Islet of Langerhans (tissue), 1 donor: ENCODE measurements at regions not wholly inside any gene's neighbourhood (a gene's known extent, or its start where the extent isn't known, plus 50 kb on each side); places are given as distances from the start of the nearest gene placed in this dataset.

Source experiments
- FAIRE-seq: peaks from one replicate; lab custom pipeline; 2011; peaks lifted over from hg19 to GRCh38; lab: Jason Lieb, UNC

- no peak for FAIRE-seq
These were observed 208.4 kb downstream of the C12orf75 start for GRCh38 chr12:105538880-105539279.

- FAIRE-seq = no peak
These were observed 209.2 kb downstream of the C12orf75 start for GRCh38 chr12:105539735-105540134.

- no peak for FAIRE-seq
These were observed 217.3 kb downstream of the C12orf75 start for GRCh38 chr12:105547786-105548185.

- FAIRE-seq = no peak
These were observed 218.1 kb downstream of the C12orf75 start for GRCh38 chr12:105548626-105549025.

GRCh38 chr12:105552056-105552455, 221.6 kb downstream of the C12orf75 start:
- no peak for FAIRE-seq

DNA sequence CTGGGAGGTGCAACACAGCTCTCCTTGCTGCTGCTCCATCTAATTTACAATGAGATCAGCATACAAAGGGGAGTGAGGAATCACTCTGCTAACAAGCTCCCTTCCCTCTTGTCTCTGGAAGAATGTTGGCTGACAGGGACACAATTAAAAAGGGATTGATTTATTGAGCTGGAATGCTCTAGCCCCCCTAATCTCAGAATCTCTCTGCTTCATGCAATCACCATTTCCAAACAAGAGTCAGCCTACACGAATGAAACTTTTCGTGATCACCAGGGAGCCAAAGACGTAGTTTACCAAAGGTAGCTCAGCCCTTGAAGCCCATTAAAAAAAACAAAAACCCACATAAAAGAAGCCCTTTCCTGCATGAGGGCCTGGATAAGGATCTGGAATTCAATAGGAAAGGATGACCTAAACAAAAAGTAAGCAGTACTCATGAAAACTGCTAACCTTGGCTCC, 223.8 kb downstream of the C12orf75 start:
- no peak for FAIRE-seq

GRCh38 chr12:105554856-105555255, 224.4 kb downstream of the C12orf75 start:
- no peak for FAIRE-seq

GRCh38 chr12:105555556-105556295, 225.2 kb downstream of the C12orf75 start:
- FAIRE-seq = no peak

- no peak for FAIRE-seq
These were observed 228.8 kb downstream of the C12orf75 start for GRCh38 chr12:105559310-105559709.

- no peak for FAIRE-seq
These were observed 231.2 kb downstream of the C12orf75 start for GRCh38 chr12:105561546-105562198.

DNA sequence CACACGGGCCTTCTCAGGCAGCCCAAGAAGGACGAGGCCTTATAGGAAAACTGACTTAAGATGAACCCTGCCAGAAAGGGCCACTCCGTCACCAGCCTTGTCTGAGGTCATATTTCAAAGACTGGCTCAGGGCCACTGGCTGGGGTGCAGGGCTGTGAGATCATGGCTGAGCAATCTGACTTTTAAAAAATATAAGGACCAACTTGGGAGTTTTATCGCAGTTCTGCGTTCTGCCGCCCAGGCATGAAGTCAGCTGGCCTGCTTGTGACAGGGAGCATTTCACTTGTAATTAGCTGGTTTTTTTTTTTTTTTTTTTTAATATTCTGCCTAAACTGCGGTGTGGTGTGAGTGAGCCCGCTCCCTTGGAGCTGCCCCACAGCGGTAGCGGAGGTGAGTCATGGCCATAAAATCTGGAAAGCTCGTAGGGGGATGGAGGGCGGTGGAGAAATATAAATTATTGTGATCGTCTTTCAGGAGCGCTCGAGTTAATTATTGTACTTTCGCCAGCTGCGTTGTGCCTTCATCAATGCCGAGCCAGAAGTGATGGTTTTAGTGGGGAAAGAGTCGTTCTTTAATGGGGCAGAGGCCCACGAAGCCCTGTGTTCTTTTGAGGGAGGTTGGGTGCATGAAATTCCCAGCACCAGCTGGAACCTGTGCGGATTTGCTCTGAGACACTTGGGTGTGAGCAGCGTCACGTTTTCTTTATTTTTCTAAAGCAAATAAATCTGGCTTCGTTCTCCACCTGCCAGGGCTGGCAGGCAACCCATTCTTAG, 231.9 kb downstream of the C12orf75 start:
- FAIRE-seq = no peak

DNA sequence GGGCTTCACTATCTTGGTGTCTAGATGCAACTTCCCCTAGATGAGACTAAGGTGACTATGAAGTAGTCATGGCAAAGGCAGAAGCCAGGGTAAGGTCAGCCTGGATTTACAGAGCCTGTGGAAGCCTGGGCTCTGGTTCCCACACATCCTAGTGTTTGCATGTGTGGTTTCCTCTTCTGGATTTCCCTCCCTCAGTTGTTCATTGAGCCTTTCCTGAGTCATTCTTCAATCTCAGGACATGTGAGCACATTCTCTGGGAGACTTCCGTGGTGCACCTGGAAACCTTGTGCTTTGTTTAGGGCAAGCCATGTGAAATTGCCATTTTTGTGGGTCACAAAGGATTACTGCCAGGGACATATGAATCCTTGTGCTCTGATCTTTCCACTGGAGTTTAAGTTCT, 236.6 kb downstream of the C12orf75 start:
- no peak for FAIRE-seq

DNA sequence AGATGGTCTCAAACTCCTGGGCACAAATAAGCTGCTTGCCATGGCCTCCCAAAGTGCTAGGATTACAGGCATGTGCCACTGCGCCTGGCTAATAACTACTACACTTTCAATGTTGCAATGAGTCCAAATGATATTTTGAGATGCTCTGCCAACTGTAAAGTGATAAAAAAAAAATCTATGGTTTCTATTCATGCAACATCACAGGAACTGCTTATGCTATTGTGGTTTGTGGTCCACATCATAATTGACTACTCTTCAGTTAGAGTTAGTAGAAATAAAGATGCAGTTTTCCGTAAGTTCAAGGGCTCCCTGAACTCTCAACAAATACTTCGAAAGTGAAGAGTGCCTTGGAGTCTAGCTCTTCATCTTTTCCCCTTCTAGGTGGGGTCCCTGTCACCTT, 239.4 kb downstream of the C12orf75 start:
- FAIRE-seq = no peak

- no peak for FAIRE-seq
These were observed 240.5 kb downstream of the C12orf75 start for GRCh38 chr12:105570944-105571343.

- no peak for FAIRE-seq
These were observed 243.1 kb downstream of the C12orf75 start for GRCh38 chr12:105573574-105573973.

GRCh38 chr12:105574056-105574715, 243.7 kb downstream of the C12orf75 start:
- no peak for FAIRE-seq

DNA sequence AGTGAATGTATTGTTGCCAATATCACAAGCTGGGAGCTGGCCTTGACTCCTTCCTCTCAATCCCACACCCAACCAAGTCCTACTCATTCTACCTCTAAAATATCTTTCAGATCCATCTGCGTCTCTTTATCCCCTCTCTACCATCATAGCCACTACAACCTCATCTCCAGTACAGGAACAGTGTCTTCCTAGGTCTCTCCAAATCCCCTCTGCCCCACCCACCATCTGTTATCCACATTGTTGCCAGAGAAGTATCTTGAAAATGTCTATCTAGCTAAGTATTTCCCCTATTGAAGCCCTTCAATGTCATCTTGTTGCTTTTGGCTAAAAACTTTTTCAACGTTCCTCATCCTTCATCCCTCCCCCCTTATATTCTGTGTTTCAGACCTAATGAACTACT, 244.7 kb downstream of the C12orf75 start:
- FAIRE-seq = no peak

GRCh38 chr12:105576261-105576660, 245.8 kb downstream of the C12orf75 start:
- FAIRE-seq = no peak

DNA sequence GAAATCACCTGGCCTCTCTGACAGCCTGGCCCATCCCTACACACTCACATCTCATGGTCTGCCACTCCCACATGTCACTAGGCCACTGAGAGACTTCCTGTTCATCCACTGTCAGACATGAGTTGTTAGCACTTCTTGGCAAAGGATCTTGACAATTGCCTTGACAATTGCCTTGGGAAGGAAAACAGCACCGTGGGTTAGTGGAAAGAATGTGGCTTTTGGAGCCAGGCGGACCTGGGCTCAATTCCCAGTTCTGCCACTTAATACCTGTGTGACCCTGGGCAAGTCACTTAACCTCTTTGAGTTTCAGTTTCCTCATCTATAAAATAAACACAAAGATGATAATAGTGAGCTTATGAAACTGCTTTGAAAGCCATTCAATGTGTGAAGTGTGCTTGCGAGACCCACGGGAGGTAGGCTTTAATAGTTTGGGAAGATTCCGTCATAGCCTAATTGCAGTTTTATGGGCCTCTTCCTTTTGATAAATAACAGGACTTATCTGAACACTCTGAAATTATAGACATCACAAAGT, 250.4 kb downstream of the C12orf75 start:
- FAIRE-seq = no peak

DNA sequence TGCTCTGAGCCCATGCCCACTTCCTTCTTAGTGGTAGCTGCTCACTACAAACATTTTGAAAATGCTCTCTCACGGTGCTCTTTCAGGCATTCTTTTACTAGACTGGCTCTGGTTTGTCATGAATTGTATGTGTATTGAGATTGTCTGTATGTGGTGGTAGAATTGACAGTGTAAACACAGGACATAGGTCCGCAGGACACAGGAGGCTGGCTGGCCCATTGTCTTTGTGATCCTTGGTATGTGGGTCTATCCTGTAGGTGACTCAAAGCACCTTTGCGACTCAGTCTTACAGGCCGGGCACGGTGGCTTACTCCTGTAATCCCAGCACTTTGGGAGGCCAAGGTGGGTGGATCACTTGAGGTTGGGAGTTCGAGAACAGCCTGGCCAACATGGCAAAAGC, 250.9 kb downstream of the C12orf75 start:
- no peak for FAIRE-seq

- FAIRE-seq = no peak
These were observed 254.6 kb downstream of the C12orf75 start for GRCh38 chr12:105585107-105585506.

DNA sequence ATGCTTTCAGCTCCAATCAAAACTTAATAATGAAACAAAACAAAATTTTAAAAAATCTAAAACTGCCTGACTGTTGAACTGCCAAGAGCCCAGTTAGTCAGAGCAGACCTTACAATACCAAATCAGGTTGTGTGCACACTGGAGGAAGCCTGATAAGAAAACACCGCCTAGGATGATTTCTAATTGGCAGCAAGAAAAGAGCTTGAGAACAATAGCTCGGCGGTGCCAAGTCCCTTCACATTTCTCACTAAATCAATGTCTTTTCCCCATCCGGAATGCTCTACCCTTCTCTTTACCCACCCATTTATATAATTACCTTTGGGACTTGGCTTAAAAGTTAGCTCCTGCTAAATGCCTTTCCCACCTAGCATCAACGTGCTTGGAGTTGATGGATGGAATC, 256.7 kb downstream of the C12orf75 start:
- no peak for FAIRE-seq
